GM06990 (cell line): ENCODE measurements at regions not wholly inside any gene's neighbourhood (a gene's known extent, or its start where the extent isn't known, plus 50 kb on each side); places are given as distances from the start of the nearest gene placed in this dataset.
"Not testable (repeated sequence)": the region's sequence is repeated elsewhere in the genome, so short reads cannot be mapped to it uniquely, and the experiment has no call there.

Experiments
- DNase-seq: peaks from one replicate; pipeline ENCODE4 v3.0.0-alpha.2; 2011; ENCODE audit not compliant: insufficient read length; ENCODE audit errors: extremely low read depth
- H3K27me3 ChIP-seq: replicated peaks from 2 replicates; pipeline ENCODE4 v1.6.0; 2011; ENCODE audit warnings: low read length; ENCODE audit not compliant: control insufficient read depth, insufficient read depth
- H3K36me3 ChIP-seq: 2 replicates; pipeline ENCODE4 v1.5.1; 2011; ENCODE audit warnings: low read length; ENCODE audit not compliant: control insufficient read depth, insufficient read depth
- H3K4me3 ChIP-seq: replicated peaks from 2 replicates; pipeline ENCODE4 v1.5.1; 2011; ENCODE audit warnings: low read depth, mild to moderate bottlenecking, control low read depth, low read length
- TF ChIP-seq, protein P1 (sequence below): IDR thresholded peaks from 2 replicates; pipeline ENCODE4 v1.5.1; 2011; ENCODE audit warnings: low read length, control low read depth, mild to moderate bottlenecking, inconsistent platforms; ENCODE audit not compliant: insufficient read depth, poor library complexity, severe bottlenecking

DNA sequence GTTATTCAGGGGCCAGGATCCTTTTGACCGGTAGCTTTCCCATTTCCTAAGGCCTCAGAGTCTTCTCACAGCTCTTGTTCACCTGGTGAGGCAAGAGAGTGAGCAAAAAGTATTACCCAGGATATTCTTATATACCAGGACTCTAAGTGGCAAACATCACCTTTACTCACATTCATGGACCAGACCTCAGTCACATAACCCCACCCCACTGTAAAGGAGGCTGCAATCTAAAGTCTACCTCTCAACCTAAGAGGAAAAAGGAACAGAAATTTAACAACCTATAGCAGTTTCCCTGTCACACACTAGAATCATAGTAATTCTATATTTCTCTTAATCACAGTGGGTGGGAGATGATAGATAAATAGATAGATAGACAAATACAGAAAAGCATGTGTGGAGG is 176.0 kb upstream of the PTPRZ1 start:
- Histone ChIP-seq H3K4me3 (no peak overlapping the region), H3K36me3 (no peaks in the 10 kb centered on the region), H3K27me3 (no peaks in the 10 kb centered on the region; the same call in 1 of the 2 replicates)
- TF ChIP-seq, protein P1, sequence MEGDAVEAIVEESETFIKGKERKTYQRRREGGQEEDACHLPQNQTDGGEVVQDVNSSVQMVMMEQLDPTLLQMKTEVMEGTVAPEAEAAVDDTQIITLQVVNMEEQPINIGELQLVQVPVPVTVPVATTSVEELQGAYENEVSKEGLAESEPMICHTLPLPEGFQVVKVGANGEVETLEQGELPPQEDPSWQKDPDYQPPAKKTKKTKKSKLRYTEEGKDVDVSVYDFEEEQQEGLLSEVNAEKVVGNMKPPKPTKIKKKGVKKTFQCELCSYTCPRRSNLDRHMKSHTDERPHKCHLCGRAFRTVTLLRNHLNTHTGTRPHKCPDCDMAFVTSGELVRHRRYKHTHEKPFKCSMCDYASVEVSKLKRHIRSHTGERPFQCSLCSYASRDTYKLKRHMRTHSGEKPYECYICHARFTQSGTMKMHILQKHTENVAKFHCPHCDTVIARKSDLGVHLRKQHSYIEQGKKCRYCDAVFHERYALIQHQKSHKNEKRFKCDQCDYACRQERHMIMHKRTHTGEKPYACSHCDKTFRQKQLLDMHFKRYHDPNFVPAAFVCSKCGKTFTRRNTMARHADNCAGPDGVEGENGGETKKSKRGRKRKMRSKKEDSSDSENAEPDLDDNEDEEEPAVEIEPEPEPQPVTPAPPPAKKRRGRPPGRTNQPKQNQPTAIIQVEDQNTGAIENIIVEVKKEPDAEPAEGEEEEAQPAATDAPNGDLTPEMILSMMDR = no peak
- no peak for DNase-seq

DNA sequence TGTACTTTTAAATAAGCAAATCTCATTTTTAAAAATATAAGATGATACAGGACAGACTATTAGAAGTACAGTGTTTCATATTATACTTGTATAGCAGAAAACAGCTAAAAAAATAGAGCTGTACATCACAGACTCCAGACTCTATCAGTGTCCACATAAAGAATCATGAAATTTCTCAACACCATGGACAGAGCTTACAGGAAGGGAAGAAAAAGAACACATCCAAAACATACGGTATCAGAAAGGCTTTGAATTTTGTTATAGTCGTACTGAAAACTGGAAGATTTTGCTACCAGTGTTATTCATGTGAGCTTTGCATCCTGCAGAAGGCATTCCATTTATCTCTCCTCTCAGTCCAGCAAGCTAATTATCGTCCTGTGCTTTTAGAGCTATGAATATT is 183.2 kb upstream of the PTPRZ1 start:
- Histone ChIP-seq H3K27me3 (no peaks in the 10 kb centered on the region), H3K4me3 (no peak overlapping the region), H3K36me3 (no peaks in the 10 kb centered on the region)
- DNase-seq = no peak
- TF ChIP-seq, protein P1 = no peak

DNA sequence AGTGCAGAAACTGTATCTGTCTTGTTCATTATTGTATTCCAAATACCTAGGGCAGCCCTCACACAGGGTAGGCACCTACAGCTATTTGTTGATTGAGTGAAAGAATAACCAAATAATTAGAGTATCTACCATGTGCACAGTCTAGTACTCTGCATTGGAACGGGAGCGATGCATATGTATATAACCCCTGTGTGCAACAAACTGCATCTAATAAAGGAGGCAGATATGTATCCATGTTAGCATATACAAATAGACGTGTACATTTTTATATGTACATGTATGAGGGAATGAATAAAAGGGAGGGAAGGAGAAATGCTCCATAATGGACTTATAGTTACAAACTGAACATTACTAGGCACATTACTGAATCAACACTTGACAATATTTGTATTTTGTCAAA is 191.3 kb upstream of the PTPRZ1 start:
- DNase-seq = no peak
- H3K4me3 ChIP-seq = no peak overlapping the region
- H3K36me3 ChIP-seq = no peaks in the 10 kb centered on the region
- H3K27me3 ChIP-seq = no peaks in the 10 kb centered on the region
- TF ChIP-seq, protein P1 = no peak

DNA sequence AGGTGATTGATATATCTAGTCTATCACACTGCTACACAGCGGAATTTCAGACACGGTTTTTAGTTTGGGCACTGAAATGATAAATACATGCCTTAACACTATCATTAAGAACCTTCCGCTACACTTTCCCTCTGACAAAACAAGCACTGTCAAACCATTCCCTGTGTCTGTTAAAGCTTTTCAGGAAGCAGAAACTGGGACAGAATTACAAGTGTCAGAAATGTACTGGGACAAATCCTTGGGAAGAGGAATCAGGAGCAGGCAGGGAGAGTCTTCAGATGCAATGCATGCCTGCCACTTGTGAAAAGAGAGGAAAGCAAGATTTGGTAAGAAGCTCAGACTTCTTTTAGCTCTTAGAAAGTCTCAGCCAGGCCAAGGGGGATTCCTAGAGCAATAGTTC is 196.8 kb upstream of the PTPRZ1 start:
- Histone ChIP-seq H3K27me3 (no peaks in the 10 kb centered on the region; the same call in 1 of the 2 replicates), H3K4me3 (no peak overlapping the region), H3K36me3 (no peaks in the 10 kb centered on the region)
- no peak for DNase-seq
- TF ChIP-seq, protein P1 = no peak

DNA sequence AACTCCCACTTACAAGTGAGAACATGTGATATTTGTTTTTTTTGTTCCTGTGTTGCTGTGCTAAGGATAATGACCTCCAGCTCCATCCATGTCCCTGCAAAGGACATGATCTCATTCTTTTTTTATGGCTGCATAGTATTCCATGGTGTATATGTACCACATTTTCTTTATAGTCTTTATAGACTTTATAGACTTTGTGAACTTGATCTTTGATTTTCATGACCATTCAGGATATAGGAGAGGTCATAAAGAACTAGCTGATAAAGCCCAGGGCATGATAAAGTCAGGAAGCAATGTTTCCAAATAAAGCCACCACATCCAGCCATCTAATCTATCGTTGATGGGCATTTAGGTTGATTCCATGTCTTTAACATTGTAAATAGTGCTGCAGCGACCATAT is 198.5 kb upstream of the PTPRZ1 start:
- not testable (repeated sequence) for DNase-seq, H3K36me3 ChIP-seq, H3K27me3 ChIP-seq, H3K4me3 ChIP-seq

DNA sequence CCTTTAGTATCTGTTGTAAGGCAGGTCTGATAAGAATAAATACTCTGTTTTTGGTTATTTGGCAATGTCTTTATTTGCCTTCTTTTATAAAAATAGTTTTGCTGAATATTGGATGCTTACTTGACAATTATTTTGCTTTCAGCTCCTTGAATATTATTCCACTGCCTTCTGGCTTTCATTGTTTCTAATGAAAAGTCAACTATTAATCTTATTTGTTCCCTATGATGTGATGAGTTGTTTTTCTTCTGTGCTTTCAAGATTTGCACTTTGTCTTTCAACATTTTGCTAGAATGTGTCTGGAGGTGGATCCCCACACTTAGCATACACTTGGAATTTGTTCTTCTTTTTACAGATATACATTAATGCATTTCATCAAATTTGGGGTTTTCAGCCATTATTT is 203.8 kb upstream of the PTPRZ1 start:
- TF ChIP-seq, protein P1 = no peak
- H3K4me3 ChIP-seq = no peak overlapping the region
- no peak for DNase-seq
- H3K27me3 ChIP-seq = no peaks in the 10 kb centered on the region
- H3K36me3 ChIP-seq = no peaks in the 10 kb centered on the region
